ENCODE measurements at regions not wholly inside any gene's neighbourhood (a gene's known extent, or its start where the extent isn't known, plus 50 kb on each side); places are given as distances from the start of the nearest gene placed in this dataset.
"Not testable (repeated sequence)": the region's sequence is repeated elsewhere in the genome, so short reads cannot be mapped to it uniquely, and the experiment has no call there.

DNA sequence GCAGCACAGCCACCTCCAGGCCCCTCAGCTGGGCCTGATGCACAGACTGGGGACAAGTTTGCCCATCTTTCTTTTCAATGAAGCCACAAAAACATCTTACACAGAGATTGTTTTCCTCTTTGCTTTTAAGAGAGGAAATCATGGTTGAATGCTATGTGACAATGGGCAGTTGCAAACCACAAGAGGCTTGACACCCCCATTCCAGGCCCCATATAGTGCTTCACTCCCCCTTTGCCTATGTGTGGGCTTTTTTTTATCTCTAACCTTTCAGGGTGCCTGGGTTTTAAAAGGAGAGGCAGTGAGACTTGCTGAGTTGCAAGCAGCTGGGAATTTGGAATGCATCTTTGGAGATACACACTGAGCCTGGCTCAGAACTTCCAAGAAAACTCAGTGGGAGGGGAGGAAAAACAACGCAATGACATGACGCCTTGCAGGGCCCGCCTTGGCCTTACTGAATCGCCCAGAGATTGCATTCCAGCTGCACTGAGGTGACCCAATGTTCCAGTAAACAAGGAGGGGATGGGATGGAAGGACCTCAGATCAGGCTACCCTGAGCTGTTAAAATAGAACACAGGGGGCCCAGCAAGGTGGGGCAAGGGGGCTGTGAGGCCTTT lies 145.2 kb upstream of the ZNF648 start:
- TF ChIP-seq, protein P1, sequence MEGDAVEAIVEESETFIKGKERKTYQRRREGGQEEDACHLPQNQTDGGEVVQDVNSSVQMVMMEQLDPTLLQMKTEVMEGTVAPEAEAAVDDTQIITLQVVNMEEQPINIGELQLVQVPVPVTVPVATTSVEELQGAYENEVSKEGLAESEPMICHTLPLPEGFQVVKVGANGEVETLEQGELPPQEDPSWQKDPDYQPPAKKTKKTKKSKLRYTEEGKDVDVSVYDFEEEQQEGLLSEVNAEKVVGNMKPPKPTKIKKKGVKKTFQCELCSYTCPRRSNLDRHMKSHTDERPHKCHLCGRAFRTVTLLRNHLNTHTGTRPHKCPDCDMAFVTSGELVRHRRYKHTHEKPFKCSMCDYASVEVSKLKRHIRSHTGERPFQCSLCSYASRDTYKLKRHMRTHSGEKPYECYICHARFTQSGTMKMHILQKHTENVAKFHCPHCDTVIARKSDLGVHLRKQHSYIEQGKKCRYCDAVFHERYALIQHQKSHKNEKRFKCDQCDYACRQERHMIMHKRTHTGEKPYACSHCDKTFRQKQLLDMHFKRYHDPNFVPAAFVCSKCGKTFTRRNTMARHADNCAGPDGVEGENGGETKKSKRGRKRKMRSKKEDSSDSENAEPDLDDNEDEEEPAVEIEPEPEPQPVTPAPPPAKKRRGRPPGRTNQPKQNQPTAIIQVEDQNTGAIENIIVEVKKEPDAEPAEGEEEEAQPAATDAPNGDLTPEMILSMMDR (IDR thresholded peaks at IDR 0.05; ENCODE audit: insufficient read depth, low read depth, low read length) = no peak
- DNase-seq (ENCODE audit: low read depth) = peak; percentile 58
- H3K4me3 ChIP-seq (ENCODE audit: low read depth, low read length) = no peak overlapping the region

DNA sequence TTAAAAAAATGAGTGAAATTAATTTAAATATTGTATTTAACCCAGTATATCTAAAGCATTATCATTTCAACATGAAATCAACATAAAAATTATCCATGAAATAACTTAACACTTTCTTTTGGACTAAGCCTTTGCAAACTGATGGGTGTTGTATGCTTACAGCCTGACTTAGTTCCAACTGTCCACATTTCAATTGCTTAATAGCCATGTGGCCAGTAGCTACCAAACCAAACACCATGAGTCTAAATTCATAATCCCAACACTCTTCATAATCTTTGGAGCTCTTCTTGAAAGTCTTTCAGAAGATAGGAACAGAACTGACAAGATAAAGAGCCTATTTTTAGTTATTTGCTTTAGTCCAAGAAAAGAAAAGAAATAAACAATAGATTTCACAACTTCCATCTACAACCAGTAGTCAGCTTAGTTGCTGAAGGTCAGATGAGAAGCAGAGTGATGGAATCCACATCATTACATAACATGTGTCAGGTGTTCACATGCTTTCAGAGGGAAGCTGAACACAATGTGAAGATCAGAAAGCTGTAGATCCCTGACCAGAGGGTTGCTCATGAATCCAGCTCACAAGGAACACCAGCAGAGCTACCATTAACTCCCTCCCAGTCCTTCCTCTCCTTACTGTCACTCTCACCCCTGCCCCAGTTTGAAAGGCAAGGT lies 144.0 kb upstream of the ZNF648 start:
- no peak overlapping the region for H3K4me3 ChIP-seq (ENCODE audit: low read depth, low read length)
- TF ChIP-seq, protein P1 (IDR thresholded peaks at IDR 0.05; ENCODE audit: insufficient read depth, low read depth, low read length) = no peak
- DNase-seq (ENCODE audit: low read depth) = peak; percentile 31

DNA sequence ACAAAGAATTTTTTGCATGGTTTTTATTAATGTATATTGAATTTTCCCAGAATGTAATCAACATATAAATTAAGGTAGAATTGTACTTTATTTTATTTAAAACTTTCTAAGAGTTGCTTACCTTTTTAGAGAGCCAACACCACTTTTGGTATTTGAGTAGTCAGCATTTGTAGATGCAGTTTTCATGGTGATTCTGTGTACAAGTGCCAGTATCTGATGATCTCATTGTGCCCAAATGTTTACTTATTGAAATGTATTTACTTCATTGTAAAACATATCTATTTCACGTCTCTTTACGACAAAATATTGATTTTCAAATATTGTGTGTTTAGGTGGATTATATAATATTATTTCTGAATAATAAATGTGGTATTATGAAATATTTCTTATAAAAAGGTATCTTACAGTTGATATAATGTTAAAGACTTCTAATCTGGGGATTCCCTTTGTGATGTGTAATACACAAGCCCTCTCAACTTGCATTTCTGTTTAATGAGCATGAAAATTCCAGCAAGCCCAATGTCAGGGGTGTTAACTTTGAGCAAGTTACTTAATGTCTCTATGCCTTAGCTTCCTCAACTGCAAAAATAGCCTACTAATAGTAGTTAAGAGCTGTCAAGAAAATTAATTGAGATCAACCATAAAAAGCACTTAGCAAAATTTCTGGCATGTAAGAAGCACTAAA lies 141.8 kb upstream of the ZNF648 start:
- DNase-seq (ENCODE audit: low read depth) = no peak
- TF ChIP-seq, protein P1 (IDR thresholded peaks at IDR 0.05; ENCODE audit: insufficient read depth, low read depth, low read length) = no peak
- H3K4me3 ChIP-seq (ENCODE audit: low read depth, low read length) = no peak overlapping the region

DNA sequence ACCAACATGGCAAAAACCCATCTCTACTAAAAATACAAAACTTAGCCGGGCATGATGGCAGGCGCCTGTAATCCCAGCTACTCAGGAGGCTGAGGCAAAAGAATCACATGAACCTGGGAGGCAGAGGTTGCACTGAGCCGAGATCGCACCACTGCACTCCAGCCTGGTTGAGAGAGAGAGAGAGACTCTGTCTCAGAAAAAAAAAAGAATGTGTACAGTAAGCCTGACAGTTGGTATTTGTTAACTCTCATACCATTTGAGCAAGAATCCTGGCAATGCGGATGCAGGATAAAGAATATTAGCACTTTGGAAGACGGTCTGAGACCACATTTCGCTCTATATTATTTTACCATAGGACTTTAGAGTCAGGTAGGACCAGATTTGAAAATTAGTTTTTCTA lies 140.0 kb upstream of the ZNF648 start:
- not testable (repeated sequence) for DNase-seq (ENCODE audit: low read depth); H3K4me3 ChIP-seq (ENCODE audit: low read depth, low read length)

DNA sequence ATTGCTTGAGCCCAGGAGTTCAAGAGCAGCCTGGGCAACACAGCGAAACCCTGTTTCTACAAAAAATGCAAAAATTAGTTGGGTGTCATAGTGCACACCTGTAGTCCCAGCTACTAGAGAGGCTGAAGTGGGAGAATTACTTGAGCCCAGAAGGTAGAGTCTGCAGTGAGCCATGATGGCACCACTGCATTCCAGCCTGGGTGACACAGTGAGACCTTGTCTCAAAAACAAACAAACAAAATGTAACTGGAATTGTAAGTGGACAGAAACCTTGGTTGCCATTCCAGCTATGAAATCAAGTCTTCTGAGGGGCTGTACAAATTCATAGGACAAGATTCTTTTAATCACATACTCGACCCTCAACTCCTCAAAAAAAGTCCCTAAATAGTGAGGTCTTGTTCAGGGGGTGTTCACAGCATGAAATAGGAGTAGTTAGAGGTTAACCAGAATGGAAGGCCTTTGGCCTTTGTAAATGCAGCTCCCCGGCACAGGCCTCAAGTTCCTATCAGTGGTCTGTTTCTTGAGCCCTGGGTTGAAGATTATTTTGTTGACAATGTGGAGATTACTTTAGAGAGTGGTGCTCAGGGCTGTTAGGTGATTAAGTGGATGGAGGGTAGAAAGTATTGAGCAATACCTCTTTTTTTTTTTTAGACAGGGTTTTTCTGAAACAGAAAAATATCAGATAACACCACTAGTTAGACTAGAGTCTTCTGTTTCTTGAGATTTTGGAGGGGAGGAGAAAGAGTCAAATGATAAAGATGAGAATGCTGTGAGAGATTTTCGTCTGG lies 138.7 kb upstream of the ZNF648 start:
- no peak for DNase-seq (ENCODE audit: low read depth)
- TF ChIP-seq, protein P1 (IDR thresholded peaks at IDR 0.05; ENCODE audit: insufficient read depth, low read depth, low read length) = no peak
- no peak overlapping the region for H3K4me3 ChIP-seq (ENCODE audit: low read depth, low read length)

DNA sequence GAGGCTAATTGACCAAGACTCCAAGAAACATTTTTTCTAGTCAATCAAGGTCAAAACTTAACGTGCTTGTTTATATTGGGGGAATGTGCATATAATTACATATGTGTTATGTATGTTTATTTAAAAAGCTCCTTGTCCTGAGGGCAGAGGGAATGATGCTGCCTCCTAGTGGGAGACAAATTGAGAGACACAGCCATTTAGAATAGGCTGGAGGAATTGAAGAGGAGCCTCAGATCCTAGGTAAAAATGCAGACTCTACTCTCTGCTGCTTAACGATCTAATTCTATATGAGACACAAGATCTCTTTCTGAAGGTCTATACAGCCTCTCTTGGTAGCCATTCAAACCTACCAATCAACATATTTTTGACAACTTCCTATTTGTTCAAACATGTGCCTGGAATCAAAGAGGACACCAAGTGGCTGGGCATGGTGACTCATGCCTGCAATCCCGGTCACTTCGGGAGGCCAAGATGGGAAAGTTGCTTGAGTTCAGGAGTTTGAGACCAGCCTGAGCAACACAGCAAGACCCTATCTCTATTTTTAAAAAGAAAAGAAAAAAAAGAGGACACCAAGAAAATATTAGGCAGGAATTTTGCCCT lies 136.6 kb upstream of the ZNF648 start:
- H3K4me3 ChIP-seq (ENCODE audit: low read depth, low read length) = no peak overlapping the region
- no peak for DNase-seq (ENCODE audit: low read depth)
- TF ChIP-seq, protein P1 (IDR thresholded peaks at IDR 0.05; ENCODE audit: insufficient read depth, low read depth, low read length) = peak; percentile 21

Measured in fibroblast of villous mesenchyme (primary cell).